ENCODE measurements at regions not wholly inside any gene's neighbourhood (a gene's known extent, or its start where the extent isn't known, plus 50 kb on each side); places are given as distances from the start of the nearest gene placed in this dataset.
A peak's percentile ranks its signal among the peaks of the same experiment; 100 is the strongest.

DNA sequence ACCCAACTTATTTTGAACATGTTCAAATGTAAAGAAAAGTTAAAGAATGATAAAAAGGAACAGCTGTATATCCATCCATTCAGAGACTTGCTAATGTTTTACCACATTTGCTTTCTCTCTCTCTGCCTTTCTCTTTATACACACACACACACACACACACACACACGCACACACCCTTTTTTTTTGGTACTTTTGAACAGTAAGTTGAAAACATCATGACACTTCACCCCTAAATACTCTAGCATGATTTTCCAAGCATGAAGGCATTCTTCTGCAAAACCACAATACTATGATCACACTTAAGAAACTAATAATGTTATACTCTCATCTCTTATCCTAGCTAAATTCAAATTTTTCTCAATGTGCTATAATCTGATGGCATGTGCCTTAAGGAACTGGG, 192.3 kb downstream of the UTRN start:
- H3K4me3 ChIP-seq (ENCODE audit: low read length) = no peak overlapping the region
- DNase-seq (ENCODE audit: low read depth) = peak; percentile 79
- TF ChIP-seq, protein P1, sequence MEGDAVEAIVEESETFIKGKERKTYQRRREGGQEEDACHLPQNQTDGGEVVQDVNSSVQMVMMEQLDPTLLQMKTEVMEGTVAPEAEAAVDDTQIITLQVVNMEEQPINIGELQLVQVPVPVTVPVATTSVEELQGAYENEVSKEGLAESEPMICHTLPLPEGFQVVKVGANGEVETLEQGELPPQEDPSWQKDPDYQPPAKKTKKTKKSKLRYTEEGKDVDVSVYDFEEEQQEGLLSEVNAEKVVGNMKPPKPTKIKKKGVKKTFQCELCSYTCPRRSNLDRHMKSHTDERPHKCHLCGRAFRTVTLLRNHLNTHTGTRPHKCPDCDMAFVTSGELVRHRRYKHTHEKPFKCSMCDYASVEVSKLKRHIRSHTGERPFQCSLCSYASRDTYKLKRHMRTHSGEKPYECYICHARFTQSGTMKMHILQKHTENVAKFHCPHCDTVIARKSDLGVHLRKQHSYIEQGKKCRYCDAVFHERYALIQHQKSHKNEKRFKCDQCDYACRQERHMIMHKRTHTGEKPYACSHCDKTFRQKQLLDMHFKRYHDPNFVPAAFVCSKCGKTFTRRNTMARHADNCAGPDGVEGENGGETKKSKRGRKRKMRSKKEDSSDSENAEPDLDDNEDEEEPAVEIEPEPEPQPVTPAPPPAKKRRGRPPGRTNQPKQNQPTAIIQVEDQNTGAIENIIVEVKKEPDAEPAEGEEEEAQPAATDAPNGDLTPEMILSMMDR (conservative IDR thresholded peaks at IDR 0.05; ENCODE audit: low read length) = no peak

DNA sequence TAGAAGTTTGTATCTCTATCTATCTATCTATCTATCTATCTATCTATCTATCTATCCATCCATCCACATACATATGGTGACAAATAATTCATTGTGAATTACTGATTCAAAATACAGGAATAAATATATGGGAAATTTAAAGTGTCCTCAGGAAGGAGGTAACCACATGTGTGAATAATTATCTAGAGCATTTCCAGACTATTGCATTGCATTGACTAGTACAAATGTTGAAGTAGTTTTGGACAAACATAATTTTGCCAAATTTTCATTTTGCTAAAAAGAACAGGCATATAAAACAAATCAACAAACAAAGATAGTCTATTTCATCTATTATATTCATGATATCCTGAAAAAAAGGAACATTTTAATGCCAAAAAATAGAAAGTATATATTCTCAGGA, 192.7 kb downstream of the UTRN start:
- DNase-seq (ENCODE audit: low read depth) = peak; percentile 37
- TF ChIP-seq, protein P1 (conservative IDR thresholded peaks at IDR 0.05; ENCODE audit: low read length) = no peak
- no peak overlapping the region for H3K4me3 ChIP-seq (ENCODE audit: low read length)

DNA sequence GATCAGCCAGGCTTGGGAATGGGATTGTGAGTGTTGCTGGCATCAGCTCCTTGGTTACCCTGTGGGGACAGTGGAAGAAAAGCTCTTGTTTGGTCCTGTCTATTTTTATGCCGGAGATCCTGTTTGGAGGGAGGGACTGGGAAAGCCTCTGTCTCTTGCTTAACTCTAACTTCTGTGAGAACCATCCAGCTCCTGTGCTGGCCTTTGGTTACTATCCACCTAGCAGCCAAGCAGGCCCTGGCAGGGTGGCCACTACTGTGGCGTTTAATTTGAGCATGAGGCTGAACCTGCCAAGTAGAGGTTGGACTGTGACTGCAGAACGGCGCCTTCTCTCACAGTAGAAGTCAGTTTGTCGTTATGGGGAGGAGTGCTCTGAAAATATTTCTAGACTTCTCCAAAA, 193.3 kb downstream of the UTRN start:
- TF ChIP-seq, protein P1 (conservative IDR thresholded peaks at IDR 0.05; ENCODE audit: low read length) = no peak
- H3K4me3 ChIP-seq (ENCODE audit: low read length) = no peak overlapping the region
- DNase-seq (ENCODE audit: low read depth) = peak; percentile 54

DNA sequence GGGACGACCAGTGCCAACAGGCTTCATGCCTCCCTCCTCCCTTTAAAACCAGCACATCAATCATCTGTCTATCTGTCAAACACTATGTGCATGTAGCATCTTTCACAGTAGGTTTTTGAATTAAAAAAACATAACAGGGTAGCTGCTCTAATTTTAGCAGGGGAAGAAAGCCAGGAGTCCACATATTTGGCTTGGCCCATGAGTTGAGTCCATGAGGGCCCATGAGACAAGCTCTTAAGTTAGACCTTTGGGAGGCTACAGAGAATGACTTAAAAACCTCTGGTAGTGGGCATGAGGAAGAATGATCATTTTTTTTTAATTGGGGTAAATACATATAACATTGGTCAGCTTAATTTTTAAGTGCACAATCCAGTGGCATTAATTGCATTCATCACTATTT, 194.9 kb downstream of the UTRN start:
- TF ChIP-seq, protein P1 (conservative IDR thresholded peaks at IDR 0.05; ENCODE audit: low read length) = no peak
- no peak for DNase-seq (ENCODE audit: low read depth)
- no peak overlapping the region for H3K4me3 ChIP-seq (ENCODE audit: low read length)

DNA sequence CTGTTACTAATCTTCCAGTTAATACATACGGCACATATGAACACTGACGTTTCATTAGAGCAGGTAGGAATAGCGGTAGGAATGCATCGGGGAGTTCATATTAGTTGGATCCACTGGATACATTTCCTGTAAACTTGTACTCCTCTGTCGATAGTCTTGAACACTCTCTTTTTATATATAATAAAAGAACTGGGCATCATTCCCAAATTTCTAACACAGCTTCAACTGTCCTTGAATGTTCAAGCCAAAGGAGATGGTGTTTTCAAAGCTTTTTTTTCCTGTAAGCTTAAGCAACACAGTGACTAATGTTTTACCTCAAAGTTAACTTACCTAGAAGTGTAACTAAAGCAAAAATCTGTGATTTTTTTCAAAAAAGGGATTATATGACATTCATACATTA, 195.3 kb downstream of the UTRN start:
- no peak for DNase-seq (ENCODE audit: low read depth)
- TF ChIP-seq, protein P1 (conservative IDR thresholded peaks at IDR 0.05; ENCODE audit: low read length) = no peak
- no peak overlapping the region for H3K4me3 ChIP-seq (ENCODE audit: low read length)

DNA sequence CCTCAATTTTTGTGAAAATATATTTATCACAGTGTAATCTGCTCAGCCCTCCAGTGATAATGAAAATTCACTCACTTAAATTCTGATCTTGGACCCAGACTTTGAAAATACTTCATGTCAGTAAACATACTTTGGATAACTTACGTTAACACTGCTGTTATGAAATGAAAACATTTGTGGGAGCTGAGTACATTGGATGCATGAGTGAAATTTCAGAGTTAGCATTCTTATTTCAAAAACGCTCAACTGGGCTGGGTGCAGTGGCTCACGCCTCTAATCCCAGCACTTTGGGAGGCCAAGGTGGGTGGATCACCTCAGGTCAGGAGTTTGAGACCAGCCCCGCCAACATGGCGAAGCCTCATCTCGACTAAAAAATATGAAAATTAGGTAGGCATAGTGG, 196.4 kb downstream of the UTRN start:
- H3K4me3 ChIP-seq (ENCODE audit: low read length) = no peak overlapping the region
- TF ChIP-seq, protein P1 (conservative IDR thresholded peaks at IDR 0.05; ENCODE audit: low read length) = no peak
- DNase-seq (ENCODE audit: low read depth) = no peak

DNA sequence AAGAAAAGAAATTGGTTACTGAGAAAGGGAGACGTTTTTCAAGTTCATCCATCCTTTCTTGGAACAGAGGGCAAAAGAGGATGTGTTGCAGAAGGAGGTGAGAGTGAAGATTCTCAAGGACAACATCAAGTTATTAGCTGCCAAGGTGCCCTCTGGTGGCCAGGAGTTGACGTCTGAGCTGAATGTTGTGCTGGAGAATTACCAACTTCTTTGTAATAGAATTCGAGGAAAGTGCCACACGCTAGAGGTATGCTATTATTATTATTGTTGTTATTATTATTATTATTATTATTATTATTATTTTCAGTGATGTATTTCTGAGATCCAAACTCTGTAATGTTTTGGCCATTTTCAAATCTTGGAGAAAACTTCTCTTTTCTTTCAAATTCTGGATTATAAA, 197.0 kb downstream of the UTRN start:
- TF ChIP-seq, protein P1 (conservative IDR thresholded peaks at IDR 0.05; ENCODE audit: low read length) = peak; percentile 76
- no peak overlapping the region for H3K4me3 ChIP-seq (ENCODE audit: low read length)
- peak; percentile 83 for DNase-seq (ENCODE audit: low read depth)

Measured in AG10803 (cell line).